ENCODE measurements at regions not wholly inside any gene's neighbourhood (a gene's known extent, or its start where the extent isn't known, plus 50 kb on each side); places are given as distances from the start of the nearest gene placed in this dataset.

- no peak overlapping the region for H3K4me3 ChIP-seq
- no peaks in the 10 kb centered on the region for H3K27me3 ChIP-seq
- no peak overlapping the region for H3K27ac ChIP-seq
- H3K4me1 ChIP-seq (ENCODE audit: insufficient read depth): no peaks in the 10 kb centered on the region
- TF ChIP-seq CTCF (IDR thresholded peaks at IDR 0.05; ENCODE audit: poor library complexity): no peak
- TF ChIP-seq EZH2 (IDR thresholded peaks at IDR 0.05; ENCODE audit: borderline replicate concordance): no peak
- TF ChIP-seq EZH2phosphoT487 (IDR thresholded peaks at IDR 0.05; ENCODE audit: low read depth, severe bottlenecking, unreplicated experiment): no peak
- 83% methylated on average over 1 of the region's 1 CpG for WGBS (ENCODE audit: low lambda C conversion rate, missing lambda C conversion rate)
- H2AFZ ChIP-seq: no peak overlapping the region
- H4K20me1 ChIP-seq (ENCODE audit: insufficient read depth, poor library complexity, severe bottlenecking): no peaks in the 10 kb centered on the region
- no peaks in the 10 kb centered on the region for H3K9me2 ChIP-seq (replicated peaks; ENCODE audit: insufficient read depth)
- DNase-seq (ENCODE audit: low spot score): no peak
- H3K4me2 ChIP-seq: no peak overlapping the region
- H3K9me3 ChIP-seq (ENCODE audit: low read depth): no peaks in the 10 kb centered on the region
- H3K79me2 ChIP-seq: no peaks in the 10 kb centered on the region
- H3K36me3 ChIP-seq (replicated peaks; ENCODE audit: insufficient read depth, low read depth): no peaks in the 10 kb centered on the region
Measured at GRCh38 chr3:31412832-31413231, 119.9 kb upstream of the STT3B start.

GRCh38 chr3:31413515-31413914 lies 119.2 kb upstream of the STT3B start:
- Histone ChIP-seq H3K9me3 (ENCODE audit: low read depth) (no peaks in the 10 kb centered on the region), H3K79me2 (no peaks in the 10 kb centered on the region), H3K27ac (no peak overlapping the region), H3K4me1 (ENCODE audit: insufficient read depth) (no peaks in the 10 kb centered on the region), H3K4me3 (no peak overlapping the region), H2AFZ (no peak overlapping the region), H4K20me1 (ENCODE audit: insufficient read depth, poor library complexity, severe bottlenecking) (no peaks in the 10 kb centered on the region), H3K4me2 (no peak overlapping the region), H3K27me3 (no peaks in the 10 kb centered on the region), H3K9me2 (replicated peaks; ENCODE audit: insufficient read depth) (no peaks in the 10 kb centered on the region), H3K36me3 (replicated peaks; ENCODE audit: insufficient read depth, low read depth) (no peaks in the 10 kb centered on the region)
- no peak for DNase-seq (ENCODE audit: low spot score)
- TF ChIP-seq EZH2 (IDR thresholded peaks at IDR 0.05; ENCODE audit: borderline replicate concordance) (no peak), CTCF (IDR thresholded peaks at IDR 0.05; ENCODE audit: poor library complexity) (no peak), EZH2phosphoT487 (IDR thresholded peaks at IDR 0.05; ENCODE audit: low read depth, severe bottlenecking, unreplicated experiment) (no peak)

- DNase-seq (ENCODE audit: low spot score): no peak
- Histone ChIP-seq H3K9me3 (ENCODE audit: low read depth) (no peaks in the 10 kb centered on the region), H3K79me2 (no peaks in the 10 kb centered on the region), H3K27me3 (no peaks in the 10 kb centered on the region), H3K27ac (no peak overlapping the region), H3K4me1 (ENCODE audit: insufficient read depth) (peaks cover 3% of the 10 kb centered on the region), H3K36me3 (replicated peaks; ENCODE audit: insufficient read depth, low read depth) (no peaks in the 10 kb centered on the region), H3K4me2 (no peak overlapping the region), H4K20me1 (ENCODE audit: insufficient read depth, poor library complexity, severe bottlenecking) (no peaks in the 10 kb centered on the region), H3K4me3 (no peak overlapping the region), H2AFZ (no peak overlapping the region), H3K9me2 (replicated peaks; ENCODE audit: insufficient read depth) (no peaks in the 10 kb centered on the region)
- TF ChIP-seq EZH2phosphoT487 (IDR thresholded peaks at IDR 0.05; ENCODE audit: low read depth, severe bottlenecking, unreplicated experiment) (no peak), CTCF (IDR thresholded peaks at IDR 0.05; ENCODE audit: poor library complexity) (no peak), EZH2 (IDR thresholded peaks at IDR 0.05; ENCODE audit: borderline replicate concordance) (no peak)
- 92% methylated on average over 4 of the region's 4 CpGs for WGBS (ENCODE audit: low lambda C conversion rate, missing lambda C conversion rate)
Measured at GRCh38 chr3:31416980-31417379, 115.7 kb upstream of the STT3B start.

- Histone ChIP-seq H2AFZ (no peak overlapping the region), H3K27ac (no peak overlapping the region), H3K36me3 (replicated peaks; ENCODE audit: insufficient read depth, low read depth) (no peaks in the 10 kb centered on the region), H4K20me1 (ENCODE audit: insufficient read depth, poor library complexity, severe bottlenecking) (no peaks in the 10 kb centered on the region), H3K9me2 (replicated peaks; ENCODE audit: insufficient read depth) (no peaks in the 10 kb centered on the region), H3K4me2 (no peak overlapping the region), H3K79me2 (no peaks in the 10 kb centered on the region), H3K4me1 (ENCODE audit: insufficient read depth) (peaks cover 3% of the 10 kb centered on the region), H3K4me3 (no peak overlapping the region), H3K9me3 (ENCODE audit: low read depth) (no peaks in the 10 kb centered on the region), H3K27me3 (no peaks in the 10 kb centered on the region)
- TF ChIP-seq CTCF (IDR thresholded peaks at IDR 0.05; ENCODE audit: poor library complexity) (no peak), EZH2phosphoT487 (IDR thresholded peaks at IDR 0.05; ENCODE audit: low read depth, severe bottlenecking, unreplicated experiment) (no peak), EZH2 (IDR thresholded peaks at IDR 0.05; ENCODE audit: borderline replicate concordance) (no peak)
- no peak for DNase-seq (ENCODE audit: low spot score)
- WGBS (ENCODE audit: low lambda C conversion rate, missing lambda C conversion rate): 81% methylated on average over 1 of the region's 1 CpG
Measured at GRCh38 chr3:31417486-31417885, 115.2 kb upstream of the STT3B start.
